GM12878 (cell line): ENCODE measurements at regions not wholly inside any gene's neighbourhood (a gene's known extent, or its start where the extent isn't known, plus 50 kb on each side); places are given as distances from the start of the nearest gene placed in this dataset.

Source experiments
- ATAC-seq: fragments of 200-7000 bp; cut with Tn5 transposase; 3 replicates; pipeline ENCODE4 v1.9.1; 2020; ENCODE audit warnings: mild to moderate bottlenecking, moderate library complexity
- BruUV-seq: library from RNA; stranded (reverse); fragments of 400-500 nt; replicated peaks from 2 replicates; lab custom pipeline; 2021; lab: Mats Ljungman, UMichigan
- CTCF ChIA-PET: fragments of 300-600 bp; sonication (Branson Sonifier 250); formaldehyde crosslinking; extraction: SDS; loops from one replicate; lab custom pipeline; 2021; ENCODE audit warnings: inconsistent platforms; lab: Yijun Ruan, JAX
- POLR2A ChIA-PET: fragments of 350-600 bp; formaldehyde crosslinking; extraction: SDS; loops from one replicate; lab custom pipeline; 2021; ENCODE audit warnings: inconsistent platforms; lab: Charles Lee
- RAD21 ChIA-PET: fragments of 300-600 bp; sonication (Branson Sonifier 250); formaldehyde crosslinking; loops from one replicate; lab custom pipeline; 2023; ENCODE audit warnings: antibody characterized with exemption; ENCODE audit not compliant: unreplicated experiment; lab: Charles Lee
- SMC1A ChIA-PET: fragments of 300-600 bp; sonication (Branson Sonifier 250); formaldehyde crosslinking; loops from one replicate; lab custom pipeline; 2023; ENCODE audit not compliant: unreplicated experiment, uncharacterized antibody; lab: Charles Lee
- DNase-seq: peaks from one replicate; pipeline ENCODE4 v3.0.0-alpha.2; 2011; ENCODE audit warnings: low read depth, low spot score
- FAIRE-seq: peaks from 3 replicates; lab custom pipeline; 2011; peaks lifted over from hg19 to GRCh38; lab: Jason Lieb, UNC
- H2AFZ ChIP-seq: 2 replicates; pipeline ENCODE4 v1.6.0; 2011; ENCODE audit warnings: low read depth, low read length, control low read depth; ENCODE audit not compliant: control insufficient read depth
- H3K27ac ChIP-seq: 2 replicates; pipeline ENCODE4 v1.5.1; 2011; ENCODE audit warnings: control low read depth; ENCODE audit not compliant: control insufficient read depth, insufficient read depth
- H3K27me3 ChIP-seq, 2 experiments: replicated peaks in 1 of 2; 2 replicates each; pipeline versions ENCODE4 v1.6.0 to v1.6.1; 2011; ENCODE audit warnings: low read length in 1 of 2; ENCODE audit not compliant: control insufficient read depth in 2 of 2, insufficient read depth in 2 of 2
- H3K36me3 ChIP-seq, 2 experiments: 2 replicates each; pipeline ENCODE4 v1.5.1; 2011; ENCODE audit warnings: low read length in 1 of 2; ENCODE audit not compliant: control insufficient read depth in 2 of 2, insufficient read depth in 2 of 2
- H3K4me1 ChIP-seq: 2 replicates; pipeline ENCODE4 v1.6.1; 2011; ENCODE audit warnings: mild to moderate bottlenecking, low read length, moderate library complexity, mixed read lengths; ENCODE audit not compliant: control insufficient read depth, insufficient read depth
- H3K4me2 ChIP-seq: 2 replicates; pipeline ENCODE4 v1.6.0; 2011; ENCODE audit warnings: control low read depth; ENCODE audit not compliant: control insufficient read depth, insufficient read depth
- H3K4me3 ChIP-seq: fragments of 200-600 bp; sonication (generic); 2 replicates; pipeline ENCODE4 v1.5.1; 2016
- H3K79me2 ChIP-seq: 2 replicates; pipeline ENCODE4 v1.6.0; 2011; ENCODE audit warnings: low read length; ENCODE audit not compliant: control insufficient read depth, insufficient read depth
- H3K9ac ChIP-seq: 2 replicates; pipeline ENCODE4 v1.8.0; 2011; ENCODE audit warnings: low read length, control low read depth, mixed read lengths; ENCODE audit not compliant: control insufficient read depth, insufficient read depth
- H3K9me3 ChIP-seq: replicated peaks from 3 replicates; pipeline ENCODE4 v1.5.1; 2011; ENCODE audit warnings: mild to moderate bottlenecking, low read length; ENCODE audit not compliant: control insufficient read depth, insufficient read depth
- H4K20me1 ChIP-seq: 2 replicates; pipeline ENCODE4 v1.6.0; 2011; ENCODE audit not compliant: control insufficient read depth, insufficient read depth
- ASH2L ChIP-seq: fragments of 300-600, 200-600 bp; sonication (generic); IDR thresholded peaks from 2 replicates; pipeline ENCODE4 v1.6.1; 2017; ENCODE audit warnings: low read depth, mild to moderate bottlenecking, borderline replicate concordance
- BHLHE40 ChIP-seq, 2 experiments: fragments of 450-650 bp in 1 of 2; IDR thresholded peaks; 2 replicates each; pipeline ENCODE4 v1.6.1; 2011 to 2017; ENCODE audit warnings: low read depth in 2 of 2, borderline replicate concordance in 1 of 2, improper control_type of control experiment in 1 of 2, low read length in 1 of 2, mild to moderate bottlenecking in 1 of 2
- CHD1 ChIP-seq: IDR thresholded peaks from 2 replicates; pipeline ENCODE4 v1.6.1; 2012; ENCODE audit warnings: low read depth, low read length, improper control_type of control experiment
- DPF2 ChIP-seq: fragments of 450-650 bp; IDR thresholded peaks from 2 replicates; pipeline ENCODE4 v1.6.1; 2017; ENCODE audit warnings: mild to moderate bottlenecking
- HDAC6 ChIP-seq: fragments of 200-600 bp; sonication (generic); IDR thresholded peaks from one replicate; pipeline ENCODE4 v1.8.0; 2017; ENCODE audit warnings: antibody characterized with exemption; ENCODE audit not compliant: unreplicated experiment
- MYB ChIP-seq: fragments of 150-350 bp; IDR thresholded peaks from 2 replicates; pipeline ENCODE4 v1.6.1; 2014; ENCODE audit warnings: mild to moderate bottlenecking, low read depth, low read length, borderline replicate concordance
- MYC ChIP-seq: IDR thresholded peaks from 2 replicates; pipeline ENCODE4 v1.6.1; 2011; ENCODE audit warnings: mild to moderate bottlenecking, low read length, moderate library complexity, inconsistent platforms; ENCODE audit not compliant: insufficient read depth, insufficient replicate concordance, insufficient read length, severe bottlenecking
- NBN ChIP-seq: fragments of 450-650 bp; IDR thresholded peaks from 2 replicates; pipeline ENCODE4 v1.6.1; 2016
- NKRF ChIP-seq: fragments of 450-650 bp; conservative IDR thresholded peaks from 2 replicates; pipeline ENCODE4 v1.6.1; 2017; ENCODE audit warnings: mild to moderate bottlenecking, moderate library complexity
- SP1 ChIP-seq: IDR thresholded peaks from one replicate; pipeline ENCODE4 v1.6.1; 2011; ENCODE audit warnings: low read depth, low read length
- TCF7 ChIP-seq: IDR thresholded peaks from 2 replicates; pipeline ENCODE4 v1.6.1; 2014; ENCODE audit warnings: antibody characterized with exemption, borderline replicate concordance
- USF1 ChIP-seq: IDR thresholded peaks from 2 replicates; pipeline ENCODE4 v1.6.1; 2011; ENCODE audit warnings: borderline replicate concordance, low read depth, mild to moderate bottlenecking, moderate library complexity, mixed read lengths, low read length; ENCODE audit not compliant: insufficient read depth; ENCODE audit errors: extremely low read length
- ZBTB40 ChIP-seq: fragments of 450-650 bp; IDR thresholded peaks from 2 replicates; pipeline ENCODE4 v1.6.1; 2016; ENCODE audit warnings: mild to moderate bottlenecking, moderate library complexity, borderline replicate concordance
- ZNF384 ChIP-seq: IDR thresholded peaks from 2 replicates; pipeline ENCODE4 v1.6.1; 2012; ENCODE audit warnings: low read depth, mild to moderate bottlenecking, low read length, improper control_type of control experiment, borderline replicate concordance
- WGBS: methylation state at CpG from one replicate; pipeline ENCODE4 v1.1.6; 2016; ENCODE audit warnings: low lambda C conversion rate; ENCODE audit not compliant: insufficient replicate concordance, insufficient coverage; ENCODE audit errors: missing lambda C conversion rate; 5-methylcytosine and 5-hydroxymethylcytosine counted together
- in situ Hi-C: fragments of 300-500 bp; cut with MboI; formaldehyde crosslinking; loops from 9 replicates; pipeline ENCODE4 v1.14.3; 2018; ENCODE audit warnings: mixed read lengths
- intact Hi-C: fragments of 100-400 bp; cut with micrococcal nuclease; formaldehyde crosslinking; loops from one replicate; pipeline ENCODE4 v1.14.2; 2022; ENCODE audit not compliant: unreplicated experiment

GRCh38 chrX:138763761-138764160, 52.2 kb upstream of the FGF13 start (continued):
- TF ChIP-seq USF1, result no peak
- TF ChIP-seq NKRF, result no peak

- no peak for DNase-seq
- intact Hi-C loops (no loop called here), in situ Hi-C loops (no loop called here)
- 6% methylated on average over 3 of the region's 3 CpGs for WGBS
- no peak for FAIRE-seq
- no peak overlapping the region for H3K27ac ChIP-seq
- RAD21 ChIA-PET, result no interaction called here
- H3K79me2 ChIP-seq, result no peaks in the 10 kb centered on the region
- no peak overlapping the region for H2AFZ ChIP-seq
- H3K27me3 ChIP-seq, result no peaks in the 10 kb centered on the region; a peak in 1 of 4 replicates
- CTCF ChIA-PET, result no interaction called here
- H4K20me1 ChIP-seq, result no peaks in the 10 kb centered on the region
- no peak overlapping the region for H3K9ac ChIP-seq
- no peaks in the 10 kb centered on the region for H3K4me1 ChIP-seq
- no peak for ATAC-seq
- no TSS peak for BruUV-seq
- H3K4me2 ChIP-seq, result no peak overlapping the region
- POLR2A ChIA-PET, result no interaction called here
- no peaks in the 10 kb centered on the region for H3K9me3 ChIP-seq
- no peak overlapping the region for H3K4me3 ChIP-seq
- H3K36me3 ChIP-seq, result no peaks in the 10 kb centered on the region
- SMC1A ChIA-PET, result no interaction called here
- no peak for TF ChIP-seq MYB
- TF ChIP-seq SP1, result no peak
- no peak for TF ChIP-seq ASH2L
- TF ChIP-seq CHD1, result no peak
- TF ChIP-seq HDAC6, result no peak
- TF ChIP-seq ZNF384, result no peak
- no peak for TF ChIP-seq NKRF
- TF ChIP-seq BHLHE40 (IDR thresholded peaks at IDR 0.05; ENCODE audit: borderline replicate concordance in 1 of 2, low read depth in 2 of 2, low read length in 1 of 2), result no peak
- TF ChIP-seq TCF7, result no peak
- no peak for TF ChIP-seq DPF2
- no peak for TF ChIP-seq ZBTB40
- TF ChIP-seq NBN, result no peak
- no peak for TF ChIP-seq MYC
These were observed 49.9 kb upstream of the FGF13 start for GRCh38 chrX:138761380-138761779.
